PC-9 (cell line): ENCODE measurements at regions not wholly inside any gene's neighbourhood (a gene's known extent, or its start where the extent isn't known, plus 50 kb on each side); places are given as distances from the start of the nearest gene placed in this dataset.
A peak's percentile ranks its signal among the peaks of the same experiment; 100 is the strongest.

Experiments
- BruUV-seq: library from RNA; stranded (reverse); fragments of 400-500 nt; replicated peaks from 2 replicates; lab custom pipeline; 2021; lab: Mats Ljungman, UMichigan
- CTCF ChIA-PET: fragments of 300-600 bp; sonication (Branson Sonifier 250); formaldehyde crosslinking; loops from one replicate; lab custom pipeline; 2022; ENCODE audit warnings: antibody characterized with exemption; lab: Charles Lee
- POLR2A ChIA-PET: fragments of 300-600 bp; sonication (Branson Sonifier 250); formaldehyde crosslinking; loops from one replicate; lab custom pipeline; 2022; ENCODE audit warnings: antibody characterized with exemption; ENCODE audit not compliant: unreplicated experiment; lab: Charles Lee
- DNase-seq, 2 experiments: peaks; one replicate each; pipeline versions ENCODE4 v3.0.0 to v3.0.0-alpha.2; 2015 to 2022; ENCODE audit warnings: mixed read lengths in 1 of 2
- H2AFZ ChIP-seq: fragments of 200-600 bp; sonication (generic); 2 replicates; pipeline ENCODE4 v1.8.1; 2017; ENCODE audit warnings: antibody characterized with exemption
- H3F3A ChIP-seq: fragments of 200-600 bp; sonication (generic); 2 replicates; pipeline ENCODE4 v1.8.1; 2017; ENCODE audit warnings: antibody characterized with exemption, mild to moderate bottlenecking, low read depth; ENCODE audit not compliant: insufficient read depth
- H3K27ac ChIP-seq: fragments of 200-600 bp; sonication (generic); 2 replicates; pipeline ENCODE4 v1.6.1; 2016; ENCODE audit warnings: mixed run types
- H3K27me3 ChIP-seq: fragments of 200-600 bp; sonication (generic); 2 replicates; pipeline ENCODE4 v1.6.1; 2016; ENCODE audit warnings: low read depth, mixed run types; ENCODE audit not compliant: insufficient read depth
- H3K36me3 ChIP-seq: fragments of 200-600 bp; sonication (generic); 2 replicates; pipeline ENCODE4 v1.6.1; 2016; ENCODE audit warnings: low read depth, mixed run types
- H3K4me1 ChIP-seq: fragments of 200-600 bp; sonication (generic); replicated peaks from 2 replicates; pipeline ENCODE4 v1.6.1; 2016; ENCODE audit warnings: mixed run types; ENCODE audit not compliant: insufficient read depth
- H3K4me2 ChIP-seq: fragments of 200-600 bp; sonication (generic); 2 replicates; pipeline ENCODE4 v1.6.1; 2017; ENCODE audit warnings: mixed run types
- H3K4me3 ChIP-seq: fragments of 200-600 bp; sonication (generic); 2 replicates; pipeline ENCODE4 v1.6.1; 2016; ENCODE audit warnings: mixed run types
- H3K79me2 ChIP-seq: fragments of 200-600 bp; sonication (generic); 2 replicates; pipeline ENCODE4 v1.6.1; 2017; ENCODE audit warnings: low read depth, mixed run types
- H3K9me2 ChIP-seq: fragments of 200-600 bp; sonication (generic); 2 replicates; pipeline ENCODE4 v1.8.1; 2017; ENCODE audit warnings: mild to moderate bottlenecking; ENCODE audit not compliant: insufficient read depth
- H3K9me3 ChIP-seq: fragments of 200-600 bp; sonication (generic); 2 replicates; pipeline ENCODE4 v1.8.1; 2016; ENCODE audit warnings: low read depth; ENCODE audit not compliant: insufficient read depth
- H4K20me1 ChIP-seq: fragments of 200-600 bp; sonication (generic); 2 replicates; pipeline ENCODE4 v1.8.1; 2017; ENCODE audit not compliant: insufficient read depth
- EZH2 ChIP-seq: fragments of 200-600 bp; sonication (generic); IDR thresholded peaks from 2 replicates; pipeline ENCODE4 v1.8.0; 2017; ENCODE audit warnings: antibody characterized with exemption, low read depth
- intact Hi-C: fragments of 100-400 bp; cut with micrococcal nuclease; formaldehyde crosslinking; loops from one replicate; pipeline ENCODE4 v1.10.0; 2022; ENCODE audit not compliant: unreplicated experiment
- TF ChIP-seq, protein P1 (sequence below): fragments of 200-600 bp; sonication (generic); conservative IDR thresholded peaks from 2 replicates; pipeline ENCODE4 v1.6.1; 2017; ENCODE audit warnings: mixed run types, antibody characterized with exemption, mild to moderate bottlenecking, moderate library complexity

DNA sequence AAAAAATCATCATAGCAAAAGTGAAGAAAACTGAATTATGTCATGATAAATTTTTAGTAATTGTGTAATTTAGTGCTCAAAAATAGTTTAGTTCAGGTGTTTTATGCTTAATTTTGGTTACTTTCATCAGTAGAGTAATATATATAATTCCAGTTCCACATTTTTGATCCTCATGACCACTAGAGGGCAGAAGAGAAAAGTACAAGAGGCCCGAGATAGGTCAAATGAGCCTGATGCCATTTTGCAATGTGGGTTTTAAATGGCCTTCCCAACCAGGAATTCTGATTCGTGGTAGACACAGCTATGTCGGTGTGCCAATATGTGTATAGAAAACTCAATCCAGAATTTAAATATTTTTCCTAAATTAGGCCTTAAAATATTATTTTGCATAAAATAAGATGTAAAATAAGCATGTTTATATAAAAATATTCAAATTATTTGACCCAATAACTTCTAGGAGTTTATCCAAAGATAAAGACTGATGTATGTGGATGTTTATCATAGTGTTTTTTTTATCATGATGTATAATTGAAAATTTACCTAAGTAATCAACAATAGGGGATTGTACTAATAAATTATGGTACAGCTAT is 159.7 kb upstream of the RPS6KA2 start:
- no TSS peak for BruUV-seq
- H3F3A ChIP-seq: no peaks in the 10 kb centered on the region
- no peaks in the 10 kb centered on the region for H3K27me3 ChIP-seq
- intact Hi-C loops: loop anchor here (1.0 kb wide), 1 partner anchor 165 kb away; no protein-coding TSS in a partner anchor
- no peak overlapping the region for H3K27ac ChIP-seq
- no peaks in the 10 kb centered on the region for H3K36me3 ChIP-seq
- CTCF ChIA-PET: no interaction called here
- no peaks in the 10 kb centered on the region for H4K20me1 ChIP-seq
- POLR2A ChIA-PET: no interaction called here
- no peak overlapping the region for H2AFZ ChIP-seq
- H3K9me2 ChIP-seq: no peaks in the 10 kb centered on the region
- no peaks in the 10 kb centered on the region for H3K79me2 ChIP-seq
- TF ChIP-seq, protein P1, sequence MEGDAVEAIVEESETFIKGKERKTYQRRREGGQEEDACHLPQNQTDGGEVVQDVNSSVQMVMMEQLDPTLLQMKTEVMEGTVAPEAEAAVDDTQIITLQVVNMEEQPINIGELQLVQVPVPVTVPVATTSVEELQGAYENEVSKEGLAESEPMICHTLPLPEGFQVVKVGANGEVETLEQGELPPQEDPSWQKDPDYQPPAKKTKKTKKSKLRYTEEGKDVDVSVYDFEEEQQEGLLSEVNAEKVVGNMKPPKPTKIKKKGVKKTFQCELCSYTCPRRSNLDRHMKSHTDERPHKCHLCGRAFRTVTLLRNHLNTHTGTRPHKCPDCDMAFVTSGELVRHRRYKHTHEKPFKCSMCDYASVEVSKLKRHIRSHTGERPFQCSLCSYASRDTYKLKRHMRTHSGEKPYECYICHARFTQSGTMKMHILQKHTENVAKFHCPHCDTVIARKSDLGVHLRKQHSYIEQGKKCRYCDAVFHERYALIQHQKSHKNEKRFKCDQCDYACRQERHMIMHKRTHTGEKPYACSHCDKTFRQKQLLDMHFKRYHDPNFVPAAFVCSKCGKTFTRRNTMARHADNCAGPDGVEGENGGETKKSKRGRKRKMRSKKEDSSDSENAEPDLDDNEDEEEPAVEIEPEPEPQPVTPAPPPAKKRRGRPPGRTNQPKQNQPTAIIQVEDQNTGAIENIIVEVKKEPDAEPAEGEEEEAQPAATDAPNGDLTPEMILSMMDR: peak; percentile 84
- no peak for TF ChIP-seq EZH2
- H3K4me2 ChIP-seq: no peak overlapping the region
- DNase-seq: peak in 1 of 2 experiments; percentile 42
- no peaks in the 10 kb centered on the region for H3K9me3 ChIP-seq
- no peak overlapping the region for H3K4me3 ChIP-seq
- H3K4me1 ChIP-seq: no peaks in the 10 kb centered on the region

DNA sequence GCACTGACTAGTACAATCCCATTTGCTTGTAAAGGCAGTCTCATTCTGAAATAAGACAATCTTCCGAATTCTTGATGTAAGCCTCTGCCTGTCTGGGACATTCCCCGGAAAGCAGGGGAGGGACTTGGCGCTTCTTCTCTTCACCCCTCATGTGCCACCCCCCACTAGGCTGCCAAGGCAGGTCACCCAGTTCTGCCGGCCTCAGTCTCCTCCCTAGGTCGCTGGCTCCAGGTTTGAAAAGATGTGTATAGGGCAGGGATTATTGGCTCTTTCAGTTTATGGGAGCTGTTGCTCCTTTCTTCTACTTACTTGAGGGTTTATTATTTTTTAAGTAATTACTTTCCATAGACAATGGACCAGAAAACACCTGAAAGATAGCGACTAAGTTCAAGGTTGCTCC is 158.1 kb upstream of the RPS6KA2 start:
- Histone ChIP-seq H2AFZ (no peak overlapping the region), H3K9me2 (no peaks in the 10 kb centered on the region), H3F3A (no peaks in the 10 kb centered on the region), H3K79me2 (no peaks in the 10 kb centered on the region), H3K27me3 (no peaks in the 10 kb centered on the region), H3K9me3 (no peaks in the 10 kb centered on the region), H4K20me1 (no peaks in the 10 kb centered on the region), H3K4me2 (no peak overlapping the region), H3K27ac (no peak overlapping the region), H3K36me3 (no peaks in the 10 kb centered on the region), H3K4me3 (no peak overlapping the region), H3K4me1 (no peaks in the 10 kb centered on the region)
- ChIA-PET CTCF (no interaction called here), POLR2A (no interaction called here)
- intact Hi-C loops: no loop called here
- no peak for TF ChIP-seq EZH2
- no peak for DNase-seq
- BruUV-seq: no TSS peak

DNA sequence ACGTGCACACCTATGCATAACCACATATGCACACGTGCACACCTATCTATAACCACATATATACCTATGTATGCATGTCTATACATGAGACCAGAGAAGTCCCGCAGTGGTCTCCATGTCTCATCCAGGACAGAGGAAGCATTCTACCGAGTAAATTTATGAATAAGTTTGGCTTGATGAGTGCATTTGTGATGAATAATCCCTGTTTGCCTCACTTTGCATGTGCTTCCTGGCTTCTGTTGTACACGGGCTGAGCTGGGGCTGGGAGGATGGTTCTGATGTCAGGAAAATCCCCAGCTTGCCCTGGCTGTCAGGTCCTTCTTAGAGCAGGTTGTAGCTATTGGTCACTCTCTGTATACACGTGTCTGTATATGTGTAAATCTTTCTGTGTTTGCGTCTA is 157.6 kb upstream of the RPS6KA2 start:
- ChIA-PET POLR2A (no interaction called here), CTCF (no interaction called here)
- BruUV-seq: no TSS peak
- H3F3A ChIP-seq: no peaks in the 10 kb centered on the region
- no peak for TF ChIP-seq EZH2
- TF ChIP-seq, protein P1: no peak
- no peaks in the 10 kb centered on the region for H3K79me2 ChIP-seq
- no peaks in the 10 kb centered on the region for H4K20me1 ChIP-seq
- H3K9me2 ChIP-seq: no peaks in the 10 kb centered on the region
- H3K27me3 ChIP-seq: no peaks in the 10 kb centered on the region
- H2AFZ ChIP-seq: no peak overlapping the region
- intact Hi-C loops: no loop called here
- no peak overlapping the region for H3K4me2 ChIP-seq
- DNase-seq: no peak
- no peaks in the 10 kb centered on the region for H3K4me1 ChIP-seq
- H3K27ac ChIP-seq: no peak overlapping the region
- H3K9me3 ChIP-seq: no peaks in the 10 kb centered on the region
- no peaks in the 10 kb centered on the region for H3K36me3 ChIP-seq
- no peak overlapping the region for H3K4me3 ChIP-seq

DNA sequence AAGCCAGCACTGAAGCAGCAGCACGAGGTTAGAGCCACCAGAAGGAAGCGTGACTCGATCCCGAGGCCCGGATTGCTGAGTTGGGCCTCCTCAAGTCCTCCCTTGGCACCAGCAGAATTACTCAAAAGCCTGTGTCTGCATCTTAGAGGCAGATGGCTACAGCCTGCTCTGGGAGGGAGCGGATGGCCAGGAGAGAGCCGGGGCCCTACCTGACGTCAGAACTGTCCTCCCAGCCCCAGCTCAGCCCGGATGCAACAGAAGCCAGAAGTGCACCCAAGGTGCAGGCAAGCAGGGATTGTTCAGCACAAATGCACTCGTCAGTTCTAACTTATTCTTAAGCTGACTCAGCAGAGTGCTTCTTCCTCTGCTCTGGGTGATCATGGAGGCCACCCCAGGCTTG is 155.5 kb upstream of the RPS6KA2 start:
- CTCF ChIA-PET: no interaction called here
- H3K4me3 ChIP-seq: no peak overlapping the region

More for the DNA sequence above, 155.5 kb upstream of the RPS6KA2 start:
- H3K4me2 ChIP-seq: no peak overlapping the region
- H3F3A ChIP-seq: no peaks in the 10 kb centered on the region
- POLR2A ChIA-PET: no interaction called here
- TF ChIP-seq EZH2: no peak
- TF ChIP-seq, protein P1: no peak
- H3K27ac ChIP-seq: no peak overlapping the region
- no peaks in the 10 kb centered on the region for H4K20me1 ChIP-seq
- H3K79me2 ChIP-seq: no peaks in the 10 kb centered on the region
- no peak for DNase-seq
- intact Hi-C loops: no loop called here
- BruUV-seq: no TSS peak
- no peaks in the 10 kb centered on the region for H3K4me1 ChIP-seq
- no peak overlapping the region for H2AFZ ChIP-seq
- no peaks in the 10 kb centered on the region for H3K36me3 ChIP-seq
- no peaks in the 10 kb centered on the region for H3K9me3 ChIP-seq
- H3K27me3 ChIP-seq: no peaks in the 10 kb centered on the region
- H3K9me2 ChIP-seq: no peaks in the 10 kb centered on the region
